Fibroblast of mammary gland (primary cell): ENCODE measurements at regions not wholly inside any gene's neighbourhood (a gene's known extent, or its start where the extent isn't known, plus 50 kb on each side); places are given as distances from the start of the nearest gene placed in this dataset.
"Not testable (repeated sequence)": the region's sequence is repeated elsewhere in the genome, so short reads cannot be mapped to it uniquely, and the experiment has no call there.

ENCODE experiments used
- DNase-seq: peaks from one replicate; pipeline ENCODE4 v3.0.0-alpha.2; 2010; ENCODE audit warnings: low read depth
- H3K4me3 ChIP-seq: 2 replicates; pipeline ENCODE4 v1.5.1; 2011; ENCODE audit warnings: low read depth, mild to moderate bottlenecking, low read length, moderate library complexity; ENCODE audit not compliant: control insufficient read depth
- CTCF ChIP-seq: conservative IDR thresholded peaks from 2 replicates; pipeline ENCODE4 v1.5.1; 2011; ENCODE audit warnings: low read depth, low read length, inconsistent platforms; ENCODE audit not compliant: control insufficient read depth, insufficient read depth

DNA sequence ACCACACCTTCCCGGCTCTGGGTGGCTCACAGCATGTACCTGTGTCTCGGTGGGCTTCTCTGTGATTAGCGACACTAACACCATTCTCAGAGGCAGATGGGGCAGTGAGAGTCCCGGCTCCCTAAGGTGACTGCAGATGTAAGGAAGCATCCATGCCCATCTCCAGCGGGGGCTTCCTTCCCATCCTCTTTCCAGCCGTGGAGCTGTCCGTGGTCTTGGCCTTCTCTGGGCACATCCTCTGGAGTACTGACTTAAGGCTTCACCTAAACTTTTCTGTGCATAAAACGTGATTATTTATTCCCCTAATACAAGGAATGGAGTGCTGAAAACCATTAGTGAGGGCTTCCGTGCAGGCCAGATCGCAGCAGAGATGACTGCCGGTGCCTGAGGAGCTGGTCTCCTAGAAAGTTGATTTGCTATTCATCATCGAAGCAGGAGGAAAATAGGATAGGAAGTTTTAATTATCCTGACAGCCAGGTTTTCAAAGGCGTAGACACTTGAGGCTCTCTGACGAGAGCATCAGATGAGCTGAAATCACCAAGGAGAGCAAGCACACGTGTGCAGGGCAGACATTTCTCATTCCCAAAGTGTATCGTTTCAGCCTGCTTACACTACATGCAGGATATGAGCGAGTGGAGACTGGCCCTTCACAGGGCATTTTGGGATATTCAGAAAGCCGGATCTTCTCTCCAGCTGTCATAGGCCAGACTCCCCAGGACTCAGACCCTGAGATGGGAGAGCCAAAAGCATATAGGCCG lies 186.1 kb upstream of the SALL3 start:
- TF ChIP-seq CTCF: no peak
- no peak overlapping the region for H3K4me3 ChIP-seq
- no peak for DNase-seq

DNA sequence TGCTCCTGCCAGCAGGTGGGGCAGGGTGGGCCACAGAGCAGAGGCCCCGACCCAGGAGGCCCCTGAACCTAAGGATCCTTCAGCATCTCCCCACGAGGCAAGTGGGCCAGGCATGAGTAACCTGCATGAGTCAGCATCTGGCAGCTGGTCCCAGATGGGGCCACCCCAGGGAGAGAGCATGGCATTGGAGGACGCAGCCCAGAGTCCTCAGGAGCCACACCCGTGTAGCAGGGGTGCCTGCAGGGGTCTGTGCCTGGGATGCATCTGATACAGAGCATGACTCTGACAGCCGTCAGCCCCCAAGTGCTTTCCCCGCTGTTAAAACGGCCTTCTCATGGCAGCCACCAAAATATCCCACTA lies 185.6 kb upstream of the SALL3 start:
- no peak overlapping the region for H3K4me3 ChIP-seq
- TF ChIP-seq CTCF: no peak
- DNase-seq: no peak

GRCh38 chr18:78796693-78797455 lies 182.7 kb upstream of the SALL3 start:
- no peak for DNase-seq
- no peak for TF ChIP-seq CTCF
- H3K4me3 ChIP-seq: no peak overlapping the region

DNA sequence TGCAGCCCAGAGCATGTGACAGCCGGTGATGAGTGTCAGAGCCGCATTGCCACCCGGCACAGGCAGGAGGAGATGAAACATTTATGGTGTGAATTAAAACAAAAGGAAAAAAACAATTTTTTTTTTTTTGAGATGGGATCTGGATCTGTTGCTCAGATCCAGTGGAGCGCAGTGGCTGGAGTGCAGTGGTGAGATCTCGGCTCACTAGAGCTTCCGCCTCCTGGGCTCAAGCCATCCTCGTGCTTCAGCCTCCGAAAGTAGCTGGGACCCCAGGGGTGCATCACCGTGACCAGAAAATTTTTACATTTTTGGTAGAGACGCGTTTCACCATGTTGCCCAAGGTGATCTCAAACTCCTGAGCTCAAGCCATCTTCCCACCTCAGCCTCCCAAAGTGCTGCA lies 182.1 kb upstream of the SALL3 start:
- TF ChIP-seq CTCF: no peak
- no peak overlapping the region for H3K4me3 ChIP-seq
- DNase-seq: no peak

GRCh38 chr18:78798402-78799175 lies 181.0 kb upstream of the SALL3 start:
- no peak overlapping the region for H3K4me3 ChIP-seq
- DNase-seq: no peak
- TF ChIP-seq CTCF: no peak

- TF ChIP-seq CTCF: no peak
- DNase-seq: no peak
- no peak overlapping the region for H3K4me3 ChIP-seq
Observed at GRCh38 chr18:78799382-78800089, 180.1 kb upstream of the SALL3 start.

DNA sequence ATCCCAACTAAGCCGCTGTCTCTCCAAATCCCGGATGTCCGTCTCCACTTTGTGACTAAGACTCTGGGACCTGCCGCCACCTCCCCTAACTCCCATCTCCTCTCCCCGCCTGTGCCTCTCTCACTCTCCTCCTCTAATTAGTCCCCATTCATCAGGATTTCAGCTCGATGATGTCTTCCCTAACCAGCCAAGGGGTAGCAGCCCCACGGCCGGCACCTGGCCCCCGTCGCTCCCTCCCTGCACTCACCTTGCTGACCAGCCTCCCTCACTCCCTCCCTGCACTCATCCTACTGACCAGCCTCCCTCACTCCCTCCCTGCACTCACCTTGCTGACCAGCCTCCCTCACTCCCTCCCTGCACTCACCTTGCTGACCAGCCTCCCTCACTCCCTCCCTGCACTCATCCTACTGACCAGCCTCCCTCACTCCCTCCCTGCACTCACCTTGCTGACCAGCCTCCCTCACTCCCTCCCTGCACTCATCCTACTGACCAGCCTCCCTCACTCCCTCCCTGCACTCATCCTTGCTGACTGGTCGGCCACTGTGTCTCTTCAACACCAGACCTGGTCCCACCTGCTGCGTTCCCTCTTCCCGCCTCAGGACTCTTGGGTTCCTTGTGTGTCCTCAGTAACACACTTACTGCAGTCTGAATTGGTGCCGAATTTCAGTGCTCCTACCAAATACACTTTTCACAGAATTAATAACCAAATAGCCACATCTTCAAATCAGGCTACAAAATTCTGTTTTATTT lies 179.3 kb upstream of the SALL3 start:
- not testable (repeated sequence) for H3K4me3 ChIP-seq, DNase-seq
